GDM1 (cell line): ENCODE measurements at regions not wholly inside any gene's neighbourhood (a gene's known extent, or its start where the extent isn't known, plus 50 kb on each side); places are given as distances from the start of the nearest gene placed in this dataset.
"Not testable (repeated sequence)": the region's sequence is repeated elsewhere in the genome, so short reads cannot be mapped to it uniquely, and the experiment has no call there.

Source experiments
- DNase-seq: peaks from one replicate; lab custom pipeline; 2025; lab: John Stamatoyannopoulos, UW

DNA sequence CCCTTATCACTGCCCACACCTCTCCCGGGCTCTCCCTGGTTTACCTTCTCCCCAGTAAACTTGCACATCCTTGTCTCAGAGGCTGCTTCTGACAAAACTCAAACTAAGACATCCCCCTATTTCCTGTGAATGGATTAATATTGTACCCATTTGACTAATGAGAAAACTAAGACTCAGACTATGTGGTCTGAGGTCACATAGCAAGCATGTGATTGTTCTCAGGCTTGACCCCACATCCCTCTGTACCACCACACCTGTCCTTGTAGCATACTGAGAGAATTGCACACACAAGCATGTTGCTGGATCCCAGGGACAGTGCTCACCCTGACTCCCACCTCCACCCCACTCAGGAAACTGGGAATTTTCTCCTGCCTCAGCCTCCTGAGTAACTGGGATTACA, 90.7 kb upstream of the HES1 start:
- DNase-seq = no peak

GRCh38 chr3:194045919-194046318, 90.0 kb upstream of the HES1 start:
- DNase-seq = no peak

DNA sequence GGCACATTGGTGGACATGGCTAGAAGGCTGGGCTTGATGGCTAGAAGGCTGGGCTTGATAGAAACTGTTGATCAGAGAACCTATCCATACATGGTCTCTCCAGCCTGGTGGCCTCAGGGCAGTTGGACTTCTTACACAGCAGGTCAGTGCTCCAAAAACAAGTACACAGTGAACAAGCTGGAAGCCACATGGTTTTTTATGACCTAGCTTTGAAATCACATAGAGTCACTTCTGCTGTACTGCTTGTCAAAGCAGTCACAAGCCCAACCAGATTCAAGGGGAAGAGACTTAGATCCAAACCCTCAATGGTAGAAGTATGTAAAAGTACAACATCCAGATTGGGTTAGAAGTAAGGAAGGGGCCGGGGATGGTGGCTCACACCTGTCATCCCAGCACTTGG, 89.4 kb upstream of the HES1 start:
- no peak for DNase-seq

DNA sequence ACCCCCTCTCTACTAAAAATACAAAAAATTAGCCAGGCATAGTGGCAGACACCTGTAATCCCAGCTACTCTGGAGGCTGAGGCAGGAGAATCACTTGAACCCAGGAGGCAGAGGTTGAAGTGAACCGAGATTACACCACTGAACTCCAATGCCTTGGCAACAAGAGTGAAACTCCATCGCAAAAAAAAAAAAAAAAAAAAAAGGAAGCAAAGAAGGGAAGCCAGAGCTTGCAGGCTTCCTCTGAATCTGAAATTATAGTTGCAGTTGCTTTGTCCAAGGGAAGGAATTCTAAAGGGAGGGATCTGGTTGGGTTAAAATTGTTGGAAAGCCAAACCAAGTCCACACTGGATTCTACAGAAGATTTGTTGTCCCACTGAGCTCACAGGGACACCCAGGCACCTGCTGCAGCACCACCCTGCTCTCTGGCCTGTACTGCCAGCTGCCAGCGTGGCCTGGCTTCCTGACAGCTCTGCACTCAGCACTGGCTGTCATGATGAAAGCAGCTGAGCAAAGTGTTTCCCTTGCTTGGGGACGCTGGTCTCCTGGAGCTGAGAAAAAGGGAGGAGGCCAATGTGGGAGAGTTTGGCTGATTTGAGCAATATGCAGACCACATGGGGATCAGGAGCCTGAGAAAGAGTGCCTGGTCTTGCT, 88.8 kb upstream of the HES1 start:
- peak; percentile 36 for DNase-seq

GRCh38 chr3:194049394-194049793, 86.6 kb upstream of the HES1 start:
- DNase-seq = no peak

DNA sequence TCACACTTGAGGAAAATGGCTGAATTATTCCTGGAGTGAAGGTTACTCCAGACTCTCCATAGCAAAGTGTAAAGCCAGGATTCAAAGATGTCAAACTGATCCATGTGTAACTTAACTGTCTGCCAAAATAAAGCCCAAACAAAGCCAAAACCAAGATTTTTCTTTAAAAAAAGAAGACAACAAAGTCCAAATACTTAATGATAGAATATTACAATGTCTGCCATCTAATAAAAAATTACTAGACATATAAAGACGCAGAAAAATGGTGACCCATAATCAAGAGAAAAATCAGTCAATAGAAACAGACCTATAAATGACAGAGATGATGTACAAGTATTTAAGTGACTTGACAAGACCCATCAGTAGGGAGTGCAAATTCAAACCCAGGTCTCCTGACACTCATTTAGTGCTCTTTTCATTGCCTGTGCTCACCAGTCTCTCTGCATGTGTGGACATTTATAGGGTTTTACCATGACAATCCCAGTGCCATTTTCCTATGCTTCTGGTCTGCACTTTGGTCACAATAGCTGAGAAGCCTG, 85.1 kb upstream of the HES1 start:
- DNase-seq = no peak

GRCh38 chr3:194051366-194052149, 84.4 kb upstream of the HES1 start:
- DNase-seq = no peak

DNA sequence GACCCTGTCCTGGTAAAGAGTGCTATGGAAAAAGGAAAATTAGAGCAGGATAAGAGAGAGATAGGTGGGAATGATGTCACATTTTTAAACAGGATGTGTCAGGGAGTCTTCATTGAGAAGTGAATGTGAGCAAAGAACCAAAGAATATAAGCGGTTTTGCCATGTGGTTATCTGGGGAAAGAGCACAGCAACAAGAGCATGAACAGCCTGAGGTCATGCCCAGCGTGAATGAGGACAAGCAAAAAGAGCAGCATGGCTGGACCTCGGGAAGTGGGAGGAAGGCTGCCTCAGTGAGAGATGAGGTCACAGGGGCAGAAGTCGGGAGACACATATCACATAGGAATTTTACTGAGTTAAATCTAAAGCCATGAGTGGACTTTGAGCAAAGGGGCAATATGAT, 82.8 kb upstream of the HES1 start:
- DNase-seq = no peak

GRCh38 chr3:194054016-194054415, 81.9 kb upstream of the HES1 start:
- DNase-seq = no peak

- no peak for DNase-seq
These were observed 81.4 kb upstream of the HES1 start for GRCh38 chr3:194054540-194054939.

- DNase-seq = no peak
These were observed 81.0 kb upstream of the HES1 start for GRCh38 chr3:194054961-194055360.

GRCh38 chr3:194056323-194056722, 79.6 kb upstream of the HES1 start:
- DNase-seq = not testable (repeated sequence)

- no peak for DNase-seq
These were observed 79.1 kb upstream of the HES1 start for GRCh38 chr3:194056731-194057415.

DNA sequence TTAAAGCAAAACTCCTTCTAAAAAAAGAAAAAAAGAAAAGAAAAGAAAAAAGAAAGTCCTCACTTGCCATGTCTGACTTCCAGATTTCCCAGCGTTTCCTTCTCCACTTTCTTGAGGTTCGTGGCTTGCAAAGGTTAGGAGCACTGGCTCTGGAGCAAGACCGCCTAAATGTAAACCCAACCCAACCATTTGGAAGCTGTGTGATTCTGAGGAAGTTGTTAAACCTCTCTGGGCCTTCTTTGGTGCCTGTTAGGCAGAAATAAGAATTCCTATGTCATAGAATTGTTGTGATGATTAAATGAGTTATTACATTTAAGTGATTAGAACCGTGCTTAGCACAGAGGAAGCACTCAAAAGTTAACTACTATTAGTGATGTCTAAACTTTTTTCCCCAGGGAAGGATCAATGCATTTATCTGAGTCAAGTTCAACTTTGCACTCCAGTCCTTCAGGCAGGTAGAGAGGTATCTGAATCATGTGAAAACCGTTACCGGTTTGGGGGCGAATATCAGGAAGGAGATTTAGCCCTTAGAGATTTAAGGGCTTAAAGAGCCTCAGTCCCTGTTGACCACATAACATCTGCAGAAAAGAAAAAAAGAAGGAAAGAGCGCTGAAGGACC, 78.3 kb upstream of the HES1 start:
- DNase-seq = no peak

GRCh38 chr3:194058189-194058571, 77.8 kb upstream of the HES1 start:
- DNase-seq = no peak

DNA sequence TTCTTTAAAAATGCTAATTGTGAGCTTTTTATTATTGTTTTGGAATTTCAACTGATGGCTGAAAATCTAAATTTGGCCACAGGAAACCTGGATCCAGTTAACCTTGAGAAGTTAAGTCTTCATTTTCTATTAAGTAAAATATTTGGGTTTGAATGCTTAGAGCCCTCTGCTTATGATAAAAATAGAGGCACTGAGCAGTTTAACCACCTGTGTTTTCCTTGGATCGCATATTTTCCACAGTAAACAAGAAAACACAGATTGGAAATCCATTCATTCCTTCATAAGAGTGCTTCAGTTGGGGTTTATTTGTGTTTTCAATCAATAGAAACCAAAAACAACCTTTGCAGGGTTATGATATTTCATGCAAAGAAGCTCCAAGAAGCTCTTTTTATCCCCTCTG, 77.2 kb upstream of the HES1 start:
- DNase-seq = no peak

DNA sequence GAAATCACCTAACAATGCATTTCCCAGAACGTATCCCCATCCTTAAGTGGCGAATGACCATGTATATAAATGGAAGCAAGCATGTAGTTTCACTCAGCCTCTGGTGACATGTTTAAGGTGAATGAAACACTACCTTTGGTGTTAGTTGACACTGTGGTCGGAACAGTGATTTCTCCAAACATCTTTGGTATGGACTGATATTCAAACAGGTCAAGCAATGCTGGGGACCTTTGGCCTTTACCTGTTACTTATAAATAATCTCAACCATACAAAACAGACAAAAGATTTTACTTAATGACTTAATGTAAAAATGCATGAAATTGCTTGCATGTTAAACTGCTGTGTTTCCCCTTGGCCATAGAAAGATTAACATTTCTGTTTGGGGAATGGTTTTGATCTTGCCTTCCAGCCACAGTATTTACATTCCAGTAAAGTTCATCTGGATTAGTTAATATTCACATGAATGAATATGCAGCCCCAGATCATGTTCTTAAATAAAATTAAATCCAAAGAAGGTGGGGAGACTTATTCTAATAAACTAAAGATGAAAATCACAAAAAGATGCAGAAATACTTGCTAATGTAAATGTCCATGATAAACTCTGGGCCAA, 74.4 kb upstream of the HES1 start:
- DNase-seq = no peak

- no peak for DNase-seq
These were observed 73.1 kb upstream of the HES1 start for GRCh38 chr3:194062830-194063229.

DNA sequence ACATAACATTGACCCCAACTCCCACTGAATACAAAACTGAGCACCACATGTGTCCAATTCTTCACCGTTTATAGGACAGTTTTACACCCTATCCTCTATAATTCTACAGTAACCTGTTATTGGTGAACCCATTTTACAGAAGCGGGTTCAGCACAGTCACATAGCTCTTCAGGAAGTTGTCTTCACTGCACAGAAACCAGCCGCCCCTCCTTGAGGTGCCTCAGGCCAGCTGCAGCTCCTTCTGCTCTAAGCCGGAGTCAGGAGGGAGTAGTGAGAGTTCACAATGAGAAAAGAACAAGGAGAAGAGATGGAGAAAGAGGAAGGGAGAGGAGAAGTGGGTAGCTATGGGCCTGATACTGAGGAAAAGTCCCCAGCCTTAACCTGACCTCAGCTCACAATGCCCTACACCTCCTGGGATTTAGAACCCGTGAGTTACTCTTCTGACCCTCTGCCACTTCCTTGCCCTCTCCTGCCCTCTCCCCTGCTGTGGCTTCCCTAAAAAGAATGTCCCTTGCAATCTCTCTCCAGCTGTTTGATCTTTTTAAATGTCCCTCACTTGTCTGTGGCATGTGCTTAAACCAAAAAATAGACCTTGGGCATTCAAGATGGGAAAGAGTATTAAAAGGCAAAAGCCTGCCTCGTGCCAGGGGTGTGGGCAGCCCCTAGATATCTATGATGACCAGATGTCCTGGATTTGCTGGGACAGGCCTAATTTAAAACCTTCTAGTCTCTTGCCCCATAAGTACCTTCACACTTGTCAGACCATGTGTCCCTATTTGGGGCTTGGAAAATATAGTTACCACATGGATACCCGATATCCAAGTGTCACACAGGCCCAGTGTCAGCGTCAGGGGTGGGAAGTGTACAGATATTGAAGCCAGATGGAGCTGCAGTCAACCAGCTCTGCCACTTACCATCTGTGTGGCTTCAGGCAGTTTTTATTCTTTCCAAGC, 71.3 kb upstream of the HES1 start:
- no peak for DNase-seq

DNA sequence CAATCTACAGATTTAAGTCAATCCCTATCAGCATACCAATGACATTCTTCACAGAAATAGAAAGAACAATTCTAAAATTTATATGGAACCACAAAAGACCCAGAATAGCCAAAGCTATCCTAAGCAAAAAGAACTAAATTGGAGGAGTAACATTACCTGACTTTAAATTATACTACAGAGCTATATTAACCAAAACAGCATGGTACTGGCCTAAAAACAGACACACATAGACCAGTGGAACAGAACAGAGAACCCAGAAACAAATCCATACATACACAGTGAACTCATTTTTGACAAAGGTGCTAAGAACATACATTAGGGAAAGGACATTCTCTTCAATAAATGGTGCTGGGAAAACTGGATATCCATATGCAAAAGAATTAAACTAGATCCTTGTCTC, 68.6 kb upstream of the HES1 start:
- not testable (repeated sequence) for DNase-seq

DNA sequence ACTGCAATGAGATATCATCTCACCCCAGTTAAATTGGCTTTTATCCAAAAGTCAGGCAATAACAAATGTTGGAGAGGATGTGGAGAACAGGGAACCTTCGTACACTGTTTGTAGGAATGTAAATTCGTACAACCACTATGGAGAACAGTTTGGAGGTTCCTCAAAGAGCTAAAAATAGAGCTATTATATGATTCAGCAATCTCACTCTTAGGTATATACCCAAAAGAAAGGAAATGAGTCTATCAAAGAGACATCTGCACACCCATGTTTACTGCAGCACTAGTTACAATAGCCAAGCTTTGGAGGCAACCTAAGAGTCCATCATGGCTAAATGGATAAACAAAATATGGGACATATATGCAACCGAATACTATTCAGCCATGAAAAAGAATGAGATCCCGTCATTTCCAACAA, 68.0 kb upstream of the HES1 start:
- DNase-seq = no peak
